T-helper 22 cell (primary cell): ENCODE measurements at regions not wholly inside any gene's neighbourhood (a gene's known extent, or its start where the extent isn't known, plus 50 kb on each side); places are given as distances from the start of the nearest gene placed in this dataset.
"Not testable (repeated sequence)": the region's sequence is repeated elsewhere in the genome, so short reads cannot be mapped to it uniquely, and the experiment has no call there.

Experiments
- DNase-seq: peaks from one replicate; pipeline ENCODE4 v3.0.0-alpha.2; 2020; ENCODE audit warnings: low read depth

GRCh38 chr12:114501474-114501807, 95.5 kb upstream of the TBX5 start:
- DNase-seq: no peak

- no peak for DNase-seq
Observed at GRCh38 chr12:114500775-114501473, 95.0 kb upstream of the TBX5 start.

- no peak for DNase-seq
Observed at GRCh38 chr12:114500131-114500530, 94.2 kb upstream of the TBX5 start.

- DNase-seq: no peak
Observed at GRCh38 chr12:114499338-114499737, 93.4 kb upstream of the TBX5 start.

- no peak for DNase-seq
Observed at GRCh38 chr12:114491916-114492315, 86.0 kb upstream of the TBX5 start.

GRCh38 chr12:114484822-114485459, 79.0 kb upstream of the TBX5 start:
- DNase-seq: not testable (repeated sequence)

GRCh38 chr12:114483996-114484395, 78.1 kb upstream of the TBX5 start:
- no peak for DNase-seq

GRCh38 chr12:114481200-114481535, 75.2 kb upstream of the TBX5 start:
- no peak for DNase-seq

GRCh38 chr12:114480337-114481199, 74.6 kb upstream of the TBX5 start:
- no peak for DNase-seq

- no peak for DNase-seq
Observed at GRCh38 chr12:114479831-114480230, 73.9 kb upstream of the TBX5 start.

- DNase-seq: no peak
Observed at GRCh38 chr12:114478865-114479264, 72.9 kb upstream of the TBX5 start.

- DNase-seq: no peak
Observed at GRCh38 chr12:114477989-114478395, 72.0 kb upstream of the TBX5 start.

- DNase-seq: no peak
Observed at GRCh38 chr12:114476159-114476558, 70.2 kb upstream of the TBX5 start.

GRCh38 chr12:114473717-114474116, 67.8 kb upstream of the TBX5 start:
- no peak for DNase-seq

GRCh38 chr12:114473018-114473417, 67.1 kb upstream of the TBX5 start:
- DNase-seq: no peak

- DNase-seq: no peak
Observed at GRCh38 chr12:114457620-114458019, 51.7 kb upstream of the TBX5 start.
